PFSK-1 (cell line): ENCODE measurements at regions not wholly inside any gene's neighbourhood (a gene's known extent, or its start where the extent isn't known, plus 50 kb on each side); places are given as distances from the start of the nearest gene placed in this dataset.

Experiments
- POLR2AphosphoS5 ChIP-seq: IDR thresholded peaks from 2 replicates; pipeline ENCODE4 v1.6.1; 2012; ENCODE audit warnings: low read depth, mild to moderate bottlenecking, control low read depth, low read length, moderate library complexity
- REST ChIP-seq, 2 experiments: IDR thresholded peaks; 2 replicates each; pipeline versions ENCODE4 v1.6.1 to v1.8.0; 2011 to 2012; ENCODE audit warnings: low read depth in 2 of 2, low read length in 2 of 2, control low read depth in 1 of 2, inconsistent platforms in 1 of 2, mild to moderate bottlenecking in 1 of 2, moderate library complexity in 1 of 2; ENCODE audit not compliant: insufficient read depth in 1 of 2
- SIN3A ChIP-seq: IDR thresholded peaks from 2 replicates; pipeline ENCODE4 v1.6.1; 2012; ENCODE audit warnings: mild to moderate bottlenecking, low read length, moderate library complexity, borderline replicate concordance; ENCODE audit not compliant: insufficient read depth
- TAF1 ChIP-seq: IDR thresholded peaks from 2 replicates; pipeline ENCODE4 v1.6.1; 2012; ENCODE audit warnings: low read length, control low read depth, borderline replicate concordance; ENCODE audit not compliant: insufficient read depth

GRCh38 chr5:118545470-118545869 lies 442.9 kb downstream of the DTWD2 start:
- no peak for TF ChIP-seq REST (IDR thresholded peaks at IDR 0.05; ENCODE audit: insufficient read depth in 1 of 2, low read depth in 2 of 2, low read length in 2 of 2)
- no peak for TF ChIP-seq TAF1
- TF ChIP-seq SIN3A, result no peak
- TF ChIP-seq POLR2AphosphoS5, result no peak
